HEK293 (cell line): ENCODE measurements at regions not wholly inside any gene's neighbourhood (a gene's known extent, or its start where the extent isn't known, plus 50 kb on each side); places are given as distances from the start of the nearest gene placed in this dataset.

Experiments used
- ATF2 ChIP-seq: fragments of 450-650 bp; formaldehyde crosslinking; IDR thresholded peaks from 2 replicates; pipeline ENCODE4 v1.5.1; 2016; ENCODE audit warnings: missing biosample characterization, missing genetic modification characterization, low read depth
- CTCF ChIP-seq: fragments of 450-650 bp; formaldehyde crosslinking; IDR thresholded peaks from 2 replicates; pipeline ENCODE4 v1.5.1; 2016; ENCODE audit warnings: missing biosample characterization, missing genetic modification characterization
- ELK4 ChIP-seq: IDR thresholded peaks from 2 replicates; pipeline ENCODE4 v1.6.1; 2011; ENCODE audit warnings: mild to moderate bottlenecking, low read depth, low read length, borderline replicate concordance
- MEIS1 ChIP-seq: sonication (generic); formaldehyde crosslinking; IDR thresholded peaks from 2 replicates; pipeline ENCODE4 v1.8.1; 2022; ENCODE audit warnings: missing genetic modification reagents, mild to moderate bottlenecking, borderline replicate concordance
- REPIN1 ChIP-seq: fragments of 450-650 bp; formaldehyde crosslinking; IDR thresholded peaks from 2 replicates; pipeline ENCODE4 v1.5.1; 2017; ENCODE audit warnings: missing biosample characterization, missing genetic modification characterization, low read depth
- ZBTB21 ChIP-seq: fragments of 450-650 bp; formaldehyde crosslinking; IDR thresholded peaks from 2 replicates; pipeline ENCODE4 v1.5.1; 2017; ENCODE audit warnings: missing biosample characterization, missing genetic modification characterization
- ZNF138 ChIP-seq: fragments of 450-650 bp; formaldehyde crosslinking; IDR thresholded peaks from 2 replicates; pipeline ENCODE4 v1.5.1; 2016; ENCODE audit warnings: missing biosample characterization, missing genetic modification characterization, borderline replicate concordance
- ZNF239 ChIP-seq: fragments of 450-650 bp; formaldehyde crosslinking; IDR thresholded peaks from 2 replicates; pipeline ENCODE4 v1.5.1; 2016; ENCODE audit warnings: missing biosample characterization, missing genetic modification characterization
- ZNF366 ChIP-seq: fragments of 450-650 bp; formaldehyde crosslinking; conservative IDR thresholded peaks from 2 replicates; pipeline ENCODE4 v1.5.1; 2016; ENCODE audit warnings: missing biosample characterization, missing genetic modification characterization
- ZNF423 ChIP-seq: fragments of 450-650 bp; formaldehyde crosslinking; IDR thresholded peaks from 2 replicates; pipeline ENCODE4 v1.5.1; 2016; ENCODE audit warnings: missing biosample characterization, missing genetic modification characterization
- TF ChIP-seq, protein P1 (sequence below): fragments of 450-650 bp; formaldehyde crosslinking; IDR thresholded peaks from 2 replicates; pipeline ENCODE4 v1.5.1; 2016; ENCODE audit warnings: missing biosample characterization, missing genetic modification characterization
- TF ChIP-seq, protein P2 (sequence below): fragments of 450-650 bp; formaldehyde crosslinking; IDR thresholded peaks from 2 replicates; pipeline ENCODE4 v1.5.1; 2016; ENCODE audit warnings: missing biosample characterization, missing genetic modification characterization
- TF ChIP-seq, protein P3 (sequence below): fragments of 450-650 bp; formaldehyde crosslinking; IDR thresholded peaks from 2 replicates; pipeline ENCODE4 v1.5.1; 2016; ENCODE audit warnings: missing biosample characterization, missing genetic modification characterization

- TF ChIP-seq, protein P1, sequence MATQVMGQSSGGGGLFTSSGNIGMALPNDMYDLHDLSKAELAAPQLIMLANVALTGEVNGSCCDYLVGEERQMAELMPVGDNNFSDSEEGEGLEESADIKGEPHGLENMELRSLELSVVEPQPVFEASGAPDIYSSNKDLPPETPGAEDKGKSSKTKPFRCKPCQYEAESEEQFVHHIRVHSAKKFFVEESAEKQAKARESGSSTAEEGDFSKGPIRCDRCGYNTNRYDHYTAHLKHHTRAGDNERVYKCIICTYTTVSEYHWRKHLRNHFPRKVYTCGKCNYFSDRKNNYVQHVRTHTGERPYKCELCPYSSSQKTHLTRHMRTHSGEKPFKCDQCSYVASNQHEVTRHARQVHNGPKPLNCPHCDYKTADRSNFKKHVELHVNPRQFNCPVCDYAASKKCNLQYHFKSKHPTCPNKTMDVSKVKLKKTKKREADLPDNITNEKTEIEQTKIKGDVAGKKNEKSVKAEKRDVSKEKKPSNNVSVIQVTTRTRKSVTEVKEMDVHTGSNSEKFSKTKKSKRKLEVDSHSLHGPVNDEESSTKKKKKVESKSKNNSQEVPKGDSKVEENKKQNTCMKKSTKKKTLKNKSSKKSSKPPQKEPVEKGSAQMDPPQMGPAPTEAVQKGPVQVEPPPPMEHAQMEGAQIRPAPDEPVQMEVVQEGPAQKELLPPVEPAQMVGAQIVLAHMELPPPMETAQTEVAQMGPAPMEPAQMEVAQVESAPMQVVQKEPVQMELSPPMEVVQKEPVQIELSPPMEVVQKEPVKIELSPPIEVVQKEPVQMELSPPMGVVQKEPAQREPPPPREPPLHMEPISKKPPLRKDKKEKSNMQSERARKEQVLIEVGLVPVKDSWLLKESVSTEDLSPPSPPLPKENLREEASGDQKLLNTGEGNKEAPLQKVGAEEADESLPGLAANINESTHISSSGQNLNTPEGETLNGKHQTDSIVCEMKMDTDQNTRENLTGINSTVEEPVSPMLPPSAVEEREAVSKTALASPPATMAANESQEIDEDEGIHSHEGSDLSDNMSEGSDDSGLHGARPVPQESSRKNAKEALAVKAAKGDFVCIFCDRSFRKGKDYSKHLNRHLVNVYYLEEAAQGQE (tag by site-specific recombination), result no peak
- no peak for TF ChIP-seq CTCF (tag by site-specific recombination)
- no peak for TF ChIP-seq ZBTB21 (tag by site-specific recombination)
- TF ChIP-seq ZNF138 (tag by site-specific recombination), result no peak
- TF ChIP-seq MEIS1 (CRISPR knock-in tag), result no peak
- TF ChIP-seq, protein P2, sequence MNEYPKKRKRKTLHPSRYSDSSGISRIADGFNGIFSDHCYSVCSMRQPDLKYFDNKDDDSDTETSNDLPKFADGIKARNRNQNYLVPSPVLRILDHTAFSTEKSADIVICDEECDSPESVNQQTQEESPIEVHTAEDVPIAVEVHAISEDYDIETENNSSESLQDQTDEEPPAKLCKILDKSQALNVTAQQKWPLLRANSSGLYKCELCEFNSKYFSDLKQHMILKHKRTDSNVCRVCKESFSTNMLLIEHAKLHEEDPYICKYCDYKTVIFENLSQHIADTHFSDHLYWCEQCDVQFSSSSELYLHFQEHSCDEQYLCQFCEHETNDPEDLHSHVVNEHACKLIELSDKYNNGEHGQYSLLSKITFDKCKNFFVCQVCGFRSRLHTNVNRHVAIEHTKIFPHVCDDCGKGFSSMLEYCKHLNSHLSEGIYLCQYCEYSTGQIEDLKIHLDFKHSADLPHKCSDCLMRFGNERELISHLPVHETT (tag by site-specific recombination), result no peak
- TF ChIP-seq ZNF239 (tag by site-specific recombination), result no peak
- TF ChIP-seq REPIN1 (tag by site-specific recombination), result no peak
- no peak for TF ChIP-seq ELK4
- TF ChIP-seq, protein P3, sequence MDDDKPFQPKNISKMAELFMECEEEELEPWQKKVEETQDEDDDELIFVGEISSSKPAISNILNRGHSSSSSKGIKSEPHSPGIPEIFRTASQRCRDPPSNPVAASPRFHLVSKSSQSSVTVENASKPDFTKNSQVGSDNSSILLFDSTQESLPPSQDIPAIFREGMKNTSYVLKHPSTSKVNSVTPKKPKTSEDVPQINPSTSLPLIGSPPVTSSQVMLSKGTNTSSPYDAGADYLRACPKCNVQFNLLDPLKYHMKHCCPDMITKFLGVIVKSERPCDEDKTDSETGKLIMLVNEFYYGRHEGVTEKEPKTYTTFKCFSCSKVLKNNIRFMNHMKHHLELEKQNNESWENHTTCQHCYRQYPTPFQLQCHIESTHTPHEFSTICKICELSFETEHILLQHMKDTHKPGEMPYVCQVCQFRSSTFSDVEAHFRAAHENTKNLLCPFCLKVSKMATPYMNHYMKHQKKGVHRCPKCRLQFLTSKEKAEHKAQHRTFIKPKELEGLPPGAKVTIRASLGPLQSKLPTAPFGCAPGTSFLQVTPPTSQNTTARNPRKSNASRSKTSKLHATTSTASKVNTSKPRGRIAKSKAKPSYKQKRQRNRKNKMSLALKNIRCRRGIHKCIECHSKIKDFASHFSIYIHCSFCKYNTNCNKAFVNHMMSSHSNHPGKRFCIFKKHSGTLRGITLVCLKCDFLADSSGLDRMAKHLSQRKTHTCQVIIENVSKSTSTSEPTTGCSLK (tag by site-specific recombination), result no peak
- no peak for TF ChIP-seq ZNF423
- no peak for TF ChIP-seq ZNF366
- TF ChIP-seq ATF2 (tag by site-specific recombination), result no peak
Measured at GRCh38 chr12:92029136-92029535, 116.5 kb downstream of the BTG1 start.
